Keratinocyte (primary cell): ENCODE measurements at regions not wholly inside any gene's neighbourhood (a gene's known extent, or its start where the extent isn't known, plus 50 kb on each side); places are given as distances from the start of the nearest gene placed in this dataset.

ENCODE experiments used
- DNase-seq: peaks from one replicate; pipeline ENCODE4 v3.0.0-alpha.2; 2011; ENCODE audit warnings: low read depth, missing footprints, low spot score
- FAIRE-seq: peaks from 2 replicates; lab custom pipeline; 2011; peaks lifted over from hg19 to GRCh38; lab: Jason Lieb, UNC
- H2AFZ ChIP-seq: 2 replicates; pipeline ENCODE4 v1.6.0; 2012; ENCODE audit warnings: low read length, control low read depth, inconsistent platforms; ENCODE audit not compliant: control insufficient read depth
- H3K27ac ChIP-seq: 2 replicates; pipeline ENCODE4 v1.5.1; 2011; ENCODE audit warnings: low read length; ENCODE audit not compliant: control insufficient read depth, insufficient read depth
- H3K27me3 ChIP-seq: 3 replicates; pipeline ENCODE4 v1.6.0; 2011; ENCODE audit warnings: low read length; ENCODE audit not compliant: control insufficient read depth, insufficient read depth; ENCODE audit errors: extremely low read depth
- H3K36me3 ChIP-seq, 2 experiments: 2 replicates in 1 of 2; 3 replicates in 1 of 2; pipeline ENCODE4 v1.5.1; 2011; ENCODE audit warnings: low read length in 2 of 2, mild to moderate bottlenecking in 1 of 2; ENCODE audit not compliant: control insufficient read depth in 2 of 2, insufficient read depth in 2 of 2; ENCODE audit errors: extremely low read depth in 1 of 2
- H3K4me1 ChIP-seq: 3 replicates; pipeline ENCODE4 v1.5.1; 2011; ENCODE audit warnings: low read length; ENCODE audit not compliant: control insufficient read depth, insufficient read depth; ENCODE audit errors: extremely low read depth
- H3K4me2 ChIP-seq: 3 replicates; pipeline ENCODE4 v1.6.0; 2011; ENCODE audit warnings: low read depth, low read length; ENCODE audit not compliant: control insufficient read depth, insufficient read depth; ENCODE audit errors: extremely low read depth
- H3K4me3 ChIP-seq, 3 experiments: fragments of 200-600 bp in 1 of 3; sonication (generic) in 1 of 3; 2 replicates in 2 of 3; 3 replicates in 1 of 3; pipeline ENCODE4 v1.5.1; 2011 to 2016; ENCODE audit warnings: low read length in 3 of 3, mild to moderate bottlenecking in 3 of 3, control low read depth in 2 of 3, inconsistent platforms in 1 of 3, low read depth in 1 of 3, mixed read lengths in 1 of 3, mixed run types in 1 of 3, moderate library complexity in 1 of 3; ENCODE audit not compliant: control insufficient read depth in 2 of 3, insufficient read depth in 2 of 3; ENCODE audit errors: extremely low read depth in 1 of 3
- H3K79me2 ChIP-seq: 2 replicates; pipeline ENCODE4 v1.6.0; 2012; ENCODE audit warnings: low read length; ENCODE audit not compliant: control insufficient read depth, insufficient read depth
- H3K9ac ChIP-seq: 3 replicates; pipeline ENCODE4 v1.6.0; 2011; ENCODE audit warnings: low read length; ENCODE audit not compliant: control insufficient read depth, insufficient read depth; ENCODE audit errors: extremely low read depth
- H3K9me1 ChIP-seq: 3 replicates; pipeline ENCODE4 v1.6.0; 2011; ENCODE audit warnings: low read length; ENCODE audit not compliant: control insufficient read depth, insufficient read depth; ENCODE audit errors: extremely low read depth
- H3K9me3 ChIP-seq: 2 replicates; pipeline ENCODE4 v1.5.1; 2012; ENCODE audit warnings: low read depth, low read length; ENCODE audit not compliant: control insufficient read depth
- H4K20me1 ChIP-seq: 3 replicates; pipeline ENCODE4 v1.6.0; 2011; ENCODE audit warnings: low read length; ENCODE audit not compliant: control insufficient read depth, insufficient read depth; ENCODE audit errors: extremely low read depth
- CTCF ChIP-seq, 3 experiments: IDR thresholded peaks in 1 of 3; conservative IDR thresholded peaks in 1 of 3; optimal IDR thresholded peaks in 1 of 3; 2 replicates in 2 of 3; 3 replicates in 1 of 3; pipeline versions ENCODE3 to v1.5.1; 2011; ENCODE audit warnings: low read length in 3 of 3, mild to moderate bottlenecking in 3 of 3, moderate library complexity in 2 of 3, control low read depth in 1 of 3, inconsistent platforms in 1 of 3; ENCODE audit not compliant: insufficient read depth in 2 of 3; ENCODE audit errors: extremely low read depth in 1 of 3
- EZH2 ChIP-seq: IDR thresholded peaks from one replicate; pipeline ENCODE4 v1.6.1; 2012; ENCODE audit warnings: inconsistent platforms, mild to moderate bottlenecking, low read length, moderate library complexity
- dilution Hi-C: fragments of 300-500 bp; cut with MboI; formaldehyde crosslinking; loops from one replicate; pipeline ENCODE4 v1.7.0; 2020; ENCODE audit warnings: low sequenced_read_pairs; ENCODE audit not compliant: extremely low pct_ligation_motif_present

GRCh38 chr10:111873041-111873440 lies 310.5 kb downstream of the GPAM start:
- Histone ChIP-seq H3K4me2 (no peak overlapping the region), H3K27me3 (no peaks in the 10 kb centered on the region), H2AFZ (no peak overlapping the region), H3K27ac (no peak overlapping the region), H3K4me3 (no peak overlapping the region), H3K9me3 (no peaks in the 10 kb centered on the region), H3K36me3 (no peaks in the 10 kb centered on the region), H3K9ac (no peak overlapping the region), H4K20me1 (no peaks in the 10 kb centered on the region), H3K9me1 (no peaks in the 10 kb centered on the region), H3K79me2 (no peaks in the 10 kb centered on the region), H3K4me1 (peaks cover 3% of the 10 kb centered on the region)
- no peak for TF ChIP-seq EZH2
- no peak for TF ChIP-seq CTCF (optimal IDR thresholded peaks at IDR 0.05 in 1 of 3, IDR thresholded peaks at IDR 0.05 in 1 of 3, conservative IDR thresholded peaks at IDR 0.05 in 1 of 3; ENCODE audit: extremely low read depth in 1 of 3, insufficient read depth in 2 of 3, low read length in 3 of 3)
- no peak for FAIRE-seq
- dilution Hi-C loops = no loop called here
- DNase-seq = no peak

- TF ChIP-seq EZH2 = no peak
- TF ChIP-seq CTCF (optimal IDR thresholded peaks at IDR 0.05 in 1 of 3, IDR thresholded peaks at IDR 0.05 in 1 of 3, conservative IDR thresholded peaks at IDR 0.05 in 1 of 3; ENCODE audit: extremely low read depth in 1 of 3, insufficient read depth in 2 of 3, low read length in 3 of 3) = no peak
- no peaks in the 10 kb centered on the region for H3K9me3 ChIP-seq
- no peak overlapping the region for H3K9ac ChIP-seq
- H3K4me2 ChIP-seq = no peak overlapping the region
- dilution Hi-C loops = no loop called here
- no peaks in the 10 kb centered on the region for H4K20me1 ChIP-seq
- H3K27ac ChIP-seq = no peak overlapping the region
- H3K79me2 ChIP-seq = no peaks in the 10 kb centered on the region
- H3K36me3 ChIP-seq = no peaks in the 10 kb centered on the region
- no peak overlapping the region for H2AFZ ChIP-seq
- H3K27me3 ChIP-seq = no peaks in the 10 kb centered on the region
- DNase-seq = no peak
- H3K4me3 ChIP-seq = no peak overlapping the region
- peaks cover 3% of the 10 kb centered on the region for H3K4me1 ChIP-seq
- FAIRE-seq = no peak
- H3K9me1 ChIP-seq = no peaks in the 10 kb centered on the region
Observed at GRCh38 chr10:111873621-111874135, 309.9 kb downstream of the GPAM start.
